ENCODE measurements at regions not wholly inside any gene's neighbourhood (a gene's known extent, or its start where the extent isn't known, plus 50 kb on each side); places are given as distances from the start of the nearest gene placed in this dataset.
A peak's percentile ranks its signal among the peaks of the same experiment; 100 is the strongest.

DNA sequence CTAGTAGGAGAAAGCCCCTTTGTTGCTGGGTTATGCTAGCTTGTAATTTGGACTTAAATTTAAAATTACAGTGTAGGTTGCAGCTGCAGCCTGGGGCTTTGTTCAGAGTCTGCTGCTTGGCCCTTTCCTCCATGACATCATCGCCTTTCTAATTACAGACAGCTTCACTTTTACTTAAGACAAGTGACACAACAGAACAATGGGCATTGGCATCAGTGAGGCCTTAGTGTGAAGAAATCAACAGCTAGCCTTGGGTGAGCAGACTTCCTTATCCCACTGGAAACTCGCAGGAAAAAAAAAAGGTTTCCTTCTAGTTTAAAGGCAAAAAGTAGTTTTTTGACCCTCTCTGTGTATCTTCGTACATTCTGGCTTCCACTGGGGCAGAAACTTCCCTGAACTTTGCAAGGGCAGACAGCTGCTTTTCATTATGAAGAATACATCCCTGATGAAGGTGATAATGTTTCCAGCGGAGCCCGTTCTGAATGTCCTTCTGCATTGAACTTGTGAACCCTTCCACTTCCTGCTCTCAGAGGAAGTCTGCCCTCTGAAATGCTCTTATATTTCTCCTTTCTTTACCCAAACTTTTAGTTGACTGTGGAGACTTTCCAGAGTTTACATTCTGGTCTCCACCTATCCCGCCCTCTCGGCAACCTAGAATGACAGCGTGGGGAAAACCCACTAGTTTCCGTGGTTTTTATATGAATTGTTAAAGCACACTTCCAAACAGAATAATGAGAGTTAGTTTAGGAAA lies 123.2 kb upstream of the FAM9C start:
- H3K79me1 ChIP-seq (ENCODE audit: low read length), result no peaks in the 10 kb centered on the region

DNA sequence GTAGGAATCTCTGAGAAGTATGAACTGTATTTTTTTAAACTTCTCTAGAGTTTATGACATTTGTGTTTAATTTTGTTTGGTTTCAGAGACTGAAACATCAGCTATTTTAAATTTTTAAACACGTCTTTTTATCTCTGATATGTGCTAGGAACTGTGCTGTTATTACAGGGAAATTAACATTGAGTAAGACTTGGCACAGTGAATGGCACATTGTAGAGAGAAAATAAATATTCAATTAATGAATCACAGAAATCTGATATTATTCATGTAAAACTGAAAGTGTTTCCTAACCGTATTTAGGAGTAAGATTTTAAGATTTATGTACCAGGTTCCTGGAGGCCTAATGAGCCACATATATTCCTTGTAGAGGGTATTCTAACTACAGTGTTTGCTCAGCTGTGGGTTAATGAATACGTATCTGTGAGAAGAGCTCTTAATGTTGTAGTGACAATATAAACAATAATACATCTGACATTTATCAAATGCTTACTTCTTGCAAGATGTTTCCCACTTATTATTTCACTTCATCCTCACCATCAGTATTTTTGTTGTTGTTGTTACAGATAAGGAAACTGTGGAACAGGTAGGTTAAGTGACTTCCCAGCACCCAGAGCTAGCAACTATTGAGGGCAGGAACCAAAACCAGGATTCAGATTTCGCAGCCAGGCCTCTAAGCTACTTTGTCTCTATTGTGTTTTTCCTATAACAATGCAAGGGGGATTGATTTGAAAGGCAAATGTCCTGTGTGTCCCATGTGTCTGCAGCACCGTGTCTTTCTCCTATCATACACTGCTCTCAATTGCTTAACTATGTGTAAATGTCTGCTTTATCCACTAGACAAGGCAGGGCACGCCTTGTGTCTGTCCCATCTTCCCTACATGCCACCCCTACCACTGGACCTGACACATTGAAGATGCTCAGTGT lies 121.1 kb upstream of the FAM9C start:
- no peak overlapping the region for H4K5ac ChIP-seq (ENCODE audit: low read length)
- no peak overlapping the region for H3K9ac ChIP-seq (ENCODE audit: low read length)
- H2BK120ac ChIP-seq (ENCODE audit: low read depth, low read length), result no peak overlapping the region
- no peaks in the 10 kb centered on the region for H3K4me1 ChIP-seq (ENCODE audit: control insufficient read depth, low read depth, low read length)
- H3K27ac ChIP-seq (ENCODE audit: low read depth, low read length), result no peak overlapping the region
- no peak overlapping the region for H2BK5ac ChIP-seq (ENCODE audit: low read length)
- no peak overlapping the region for H3K4ac ChIP-seq (ENCODE audit: low read depth, low read length)
- no peaks in the 10 kb centered on the region for H3K36me3 ChIP-seq (ENCODE audit: control insufficient read depth, insufficient read depth, low read length)
- H3K23ac ChIP-seq (ENCODE audit: low read length), result no peak overlapping the region
- WGBS (ENCODE audit: extremely low coverage, insufficient coverage, low lambda C conversion rate), result no CpG with 5 or more reads among the region's 6 CpGs
- H3K79me1 ChIP-seq (ENCODE audit: low read length), result no peaks in the 10 kb centered on the region
- peak; percentile 8 for DNase-seq
- H3K27me3 ChIP-seq (ENCODE audit: insufficient read depth, low read length, poor library complexity), result no peaks in the 10 kb centered on the region
- H3K4me3 ChIP-seq (ENCODE audit: low read length), result no peak overlapping the region
- no peaks in the 10 kb centered on the region for H3K79me2 ChIP-seq (ENCODE audit: control insufficient read depth, insufficient read depth, low read length)
- H3K18ac ChIP-seq (ENCODE audit: low read length), result no peak overlapping the region
- no peak overlapping the region for H2AK5ac ChIP-seq (ENCODE audit: low read length)
- no peak overlapping the region for H3K4me2 ChIP-seq (ENCODE audit: low read length)
- no peak overlapping the region for H2BK15ac ChIP-seq (replicated peaks; ENCODE audit: low read depth)
- H4K8ac ChIP-seq (ENCODE audit: low read depth, low read length), result no peak overlapping the region
- no peak overlapping the region for H3K56ac ChIP-seq (ENCODE audit: low read length)

More for the DNA sequence above, 123.2 kb upstream of the FAM9C start:
- Histone ChIP-seq H2AK5ac (ENCODE audit: low read length) (no peak overlapping the region), H3K27ac (ENCODE audit: low read depth, low read length) (no peak overlapping the region), H3K79me2 (ENCODE audit: control insufficient read depth, insufficient read depth, low read length) (no peaks in the 10 kb centered on the region), H3K56ac (ENCODE audit: low read length) (no peak overlapping the region), H3K23ac (ENCODE audit: low read length) (no peak overlapping the region), H4K8ac (ENCODE audit: low read depth, low read length) (no peak overlapping the region), H3K27me3 (ENCODE audit: insufficient read depth, low read length, poor library complexity) (no peaks in the 10 kb centered on the region), H3K18ac (ENCODE audit: low read length) (no peak overlapping the region), H4K5ac (ENCODE audit: low read length) (no peak overlapping the region), H3K36me3 (ENCODE audit: control insufficient read depth, insufficient read depth, low read length) (no peaks in the 10 kb centered on the region), H2BK5ac (ENCODE audit: low read length) (no peak overlapping the region), H3K4me3 (ENCODE audit: low read length) (no peak overlapping the region), H3K4me1 (ENCODE audit: control insufficient read depth, low read depth, low read length) (no peaks in the 10 kb centered on the region), H3K4me2 (ENCODE audit: low read length) (no peak overlapping the region), H3K4ac (ENCODE audit: low read depth, low read length) (no peak overlapping the region), H3K9ac (ENCODE audit: low read length) (no peak overlapping the region), H2BK120ac (ENCODE audit: low read depth, low read length) (no peak overlapping the region), H2BK15ac (replicated peaks; ENCODE audit: low read depth) (no peak overlapping the region)
- peak; percentile 22 for DNase-seq
- WGBS (ENCODE audit: extremely low coverage, insufficient coverage, low lambda C conversion rate), result no CpG with 5 or more reads among the region's 9 CpGs

DNA sequence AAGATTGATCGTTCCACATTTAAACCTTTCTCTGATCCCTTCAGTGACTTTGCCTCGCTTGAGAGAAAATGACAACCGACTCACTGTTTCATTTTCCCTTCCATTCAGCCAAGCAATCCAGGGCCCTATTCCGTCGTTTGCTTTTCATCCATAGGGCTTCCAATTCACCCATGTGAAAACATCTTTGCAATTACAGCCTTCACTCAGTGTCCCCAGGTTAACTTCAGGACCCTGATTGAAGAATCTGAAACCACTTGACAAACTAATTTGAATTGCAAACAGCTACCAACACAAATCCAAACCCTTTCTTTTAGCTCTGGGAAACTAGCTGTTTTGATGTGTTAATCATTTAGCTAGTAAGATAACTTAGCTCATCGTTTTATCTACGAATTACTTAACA lies 120.2 kb upstream of the FAM9C start:
- no peak overlapping the region for H2BK120ac ChIP-seq (ENCODE audit: low read depth, low read length)
- no peaks in the 10 kb centered on the region for H3K79me2 ChIP-seq (ENCODE audit: control insufficient read depth, insufficient read depth, low read length)
- no peaks in the 10 kb centered on the region for H3K4me1 ChIP-seq (ENCODE audit: control insufficient read depth, low read depth, low read length)
- H3K4ac ChIP-seq (ENCODE audit: low read depth, low read length), result no peak overlapping the region
- H3K4me2 ChIP-seq (ENCODE audit: low read length), result no peak overlapping the region
- peak; percentile 67 for DNase-seq
- no peak overlapping the region for H3K18ac ChIP-seq (ENCODE audit: low read length)
- no peaks in the 10 kb centered on the region for H3K27me3 ChIP-seq (ENCODE audit: insufficient read depth, low read length, poor library complexity)
- no peak overlapping the region for H3K27ac ChIP-seq (ENCODE audit: low read depth, low read length)
- H3K56ac ChIP-seq (ENCODE audit: low read length), result peak overlapping the region; percentile 44
- no peak overlapping the region for H3K9ac ChIP-seq (ENCODE audit: low read length)
- WGBS (ENCODE audit: extremely low coverage, insufficient coverage, low lambda C conversion rate), result no CpG with 5 or more reads among the region's 7 CpGs
- H3K36me3 ChIP-seq (ENCODE audit: control insufficient read depth, insufficient read depth, low read length), result no peaks in the 10 kb centered on the region
- no peak overlapping the region for H4K8ac ChIP-seq (ENCODE audit: low read depth, low read length)
- H3K79me1 ChIP-seq (ENCODE audit: low read length), result no peaks in the 10 kb centered on the region
- H2BK5ac ChIP-seq (ENCODE audit: low read length), result no peak overlapping the region
- H4K5ac ChIP-seq (ENCODE audit: low read length), result no peak overlapping the region
- no peak overlapping the region for H3K4me3 ChIP-seq (ENCODE audit: low read length)
- no peak overlapping the region for H2BK15ac ChIP-seq (replicated peaks; ENCODE audit: low read depth)
- no peak overlapping the region for H3K23ac ChIP-seq (ENCODE audit: low read length)
- H2AK5ac ChIP-seq (ENCODE audit: low read length), result no peak overlapping the region

DNA sequence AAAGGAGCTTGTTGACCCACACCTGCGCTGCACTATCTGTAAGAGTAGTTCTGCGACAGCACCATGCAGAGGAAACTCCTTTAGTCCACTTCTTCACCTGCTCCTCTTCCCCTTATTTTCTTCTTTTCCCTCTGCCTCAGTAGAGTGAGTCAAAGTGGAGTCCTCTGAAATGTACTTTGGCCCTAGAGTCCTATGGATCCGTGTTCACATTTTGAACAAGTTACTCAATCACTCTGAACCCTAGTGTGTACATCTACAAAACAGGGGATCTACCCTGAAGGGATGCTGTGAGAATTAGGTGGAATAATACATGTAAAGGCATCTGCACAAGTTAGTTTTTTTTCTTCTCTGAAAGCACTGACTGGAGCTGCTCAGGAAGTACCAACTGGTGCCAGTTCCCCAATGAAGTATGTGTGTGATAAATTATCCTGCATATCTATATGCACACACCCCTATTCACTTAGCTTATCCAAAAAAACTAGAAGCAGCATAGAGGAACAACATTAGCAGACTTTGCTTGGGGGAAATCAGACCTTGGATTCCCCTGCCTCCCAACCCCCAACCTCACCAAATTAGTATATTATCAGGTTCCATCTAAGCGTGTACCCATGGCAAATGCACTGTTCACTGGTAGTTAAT lies 118.5 kb upstream of the FAM9C start:
- no peak overlapping the region for H3K27ac ChIP-seq (ENCODE audit: low read depth, low read length)
- no peaks in the 10 kb centered on the region for H3K79me1 ChIP-seq (ENCODE audit: low read length)
- H2BK15ac ChIP-seq (replicated peaks; ENCODE audit: low read depth), result no peak overlapping the region
- no peak overlapping the region for H2BK120ac ChIP-seq (ENCODE audit: low read depth, low read length)
- H3K18ac ChIP-seq (ENCODE audit: low read length), result no peak overlapping the region
- H4K5ac ChIP-seq (ENCODE audit: low read length), result no peak overlapping the region
- no peak overlapping the region for H3K4ac ChIP-seq (ENCODE audit: low read depth, low read length)
- H3K4me1 ChIP-seq (ENCODE audit: control insufficient read depth, low read depth, low read length), result no peaks in the 10 kb centered on the region
- DNase-seq, result no peak
- H3K4me3 ChIP-seq (ENCODE audit: low read length), result no peak overlapping the region
- no peaks in the 10 kb centered on the region for H3K36me3 ChIP-seq (ENCODE audit: control insufficient read depth, insufficient read depth, low read length)
- no peaks in the 10 kb centered on the region for H3K27me3 ChIP-seq (ENCODE audit: insufficient read depth, low read length, poor library complexity)
- H3K56ac ChIP-seq (ENCODE audit: low read length), result no peak overlapping the region
- H2AK5ac ChIP-seq (ENCODE audit: low read length), result no peak overlapping the region
- H3K79me2 ChIP-seq (ENCODE audit: control insufficient read depth, insufficient read depth, low read length), result no peaks in the 10 kb centered on the region
- no peak overlapping the region for H2BK5ac ChIP-seq (ENCODE audit: low read length)
- no peak overlapping the region for H3K4me2 ChIP-seq (ENCODE audit: low read length)
- no peak overlapping the region for H3K23ac ChIP-seq (ENCODE audit: low read length)
- H3K9ac ChIP-seq (ENCODE audit: low read length), result no peak overlapping the region
- WGBS (ENCODE audit: extremely low coverage, insufficient coverage, low lambda C conversion rate), result no CpG with 5 or more reads among the region's 4 CpGs
- H4K8ac ChIP-seq (ENCODE audit: low read depth, low read length), result no peak overlapping the region

DNA sequence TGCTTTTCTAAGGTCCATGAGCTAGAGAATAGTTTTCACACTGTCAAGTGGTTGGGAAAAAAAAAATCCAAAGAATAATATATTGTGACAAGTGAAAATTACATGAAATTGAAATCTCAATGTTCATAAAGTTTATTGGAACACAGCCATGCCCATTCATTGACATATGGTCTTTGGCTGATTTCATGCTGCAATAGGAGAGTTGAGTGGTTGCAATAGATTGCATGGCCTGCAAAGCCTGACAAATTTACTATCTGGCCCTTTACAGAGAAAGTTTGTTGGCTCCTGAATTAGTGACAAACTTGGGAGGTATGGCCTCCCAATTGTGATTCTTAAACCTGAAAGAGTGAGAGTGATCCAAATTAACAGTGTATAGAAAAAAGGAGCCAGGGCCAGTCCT lies 115.5 kb upstream of the FAM9C start:
- Histone ChIP-seq H3K36me3 (ENCODE audit: control insufficient read depth, insufficient read depth, low read length) (no peaks in the 10 kb centered on the region), H2BK120ac (ENCODE audit: low read depth, low read length) (no peak overlapping the region), H2AK5ac (ENCODE audit: low read length) (no peak overlapping the region), H4K8ac (ENCODE audit: low read depth, low read length) (no peak overlapping the region), H3K23ac (ENCODE audit: low read length) (no peak overlapping the region), H3K56ac (ENCODE audit: low read length) (no peak overlapping the region), H2BK15ac (replicated peaks; ENCODE audit: low read depth) (no peak overlapping the region), H3K18ac (ENCODE audit: low read length) (no peak overlapping the region), H3K9ac (ENCODE audit: low read length) (no peak overlapping the region), H4K5ac (ENCODE audit: low read length) (no peak overlapping the region), H3K4me2 (ENCODE audit: low read length) (no peak overlapping the region), H3K4ac (ENCODE audit: low read depth, low read length) (no peak overlapping the region), H2BK5ac (ENCODE audit: low read length) (no peak overlapping the region), H3K4me1 (ENCODE audit: control insufficient read depth, low read depth, low read length) (no peaks in the 10 kb centered on the region), H3K79me1 (ENCODE audit: low read length) (no peaks in the 10 kb centered on the region), H3K27me3 (ENCODE audit: insufficient read depth, low read length, poor library complexity) (no peaks in the 10 kb centered on the region), H3K4me3 (ENCODE audit: low read length) (no peak overlapping the region), H3K27ac (ENCODE audit: low read depth, low read length) (no peak overlapping the region), H3K79me2 (ENCODE audit: control insufficient read depth, insufficient read depth, low read length) (no peaks in the 10 kb centered on the region)
- DNase-seq, result no peak
